IMR-90 (cell line): ENCODE measurements at regions not wholly inside any gene's neighbourhood (a gene's known extent, or its start where the extent isn't known, plus 50 kb on each side); places are given as distances from the start of the nearest gene placed in this dataset.

Source experiments
- ATAC-seq: fragments of 200-7000 bp; cut with Tn5 transposase; 2 replicates; pipeline ENCODE4 v1.9.1; 2020; ENCODE audit warnings: low read depth, mild to moderate bottlenecking, moderate library complexity
- BruUV-seq: library from RNA; stranded (reverse); fragments of 400-500 nt; replicated peaks from 2 replicates; lab custom pipeline; 2021; lab: Mats Ljungman, UMichigan
- CTCF ChIA-PET: fragments of 300-600 bp; formaldehyde crosslinking; extraction: SDS; loops from one replicate; lab custom pipeline; 2021; ENCODE audit warnings: antibody characterized with exemption; lab: Yijun Ruan, JAX
- POLR2A ChIA-PET: fragments of 300-600 bp; sonication (Branson Sonifier 250); formaldehyde crosslinking; loops from one replicate; lab custom pipeline; 2022; ENCODE audit warnings: antibody characterized with exemption; ENCODE audit not compliant: unreplicated experiment; lab: Charles Lee
- DNase-seq: peaks from one replicate; pipeline ENCODE4 v3.0.0; 2013
- H2AFZ ChIP-seq: replicated peaks from 2 replicates; pipeline ENCODE3; 2013; ENCODE audit warnings: low read length, mild to moderate bottlenecking; ENCODE audit not compliant: poor library complexity
- H2AK5ac ChIP-seq: 2 replicates; pipeline ENCODE4 v1.6.1; 2013; ENCODE audit warnings: low read depth, low read length, inconsistent platforms
- H2AK9ac ChIP-seq: replicated peaks from 2 replicates; pipeline ENCODE3; 2013; ENCODE audit warnings: mild to moderate bottlenecking, low read depth, low read length, moderate library complexity; ENCODE audit not compliant: poor library complexity
- H2BK120ac ChIP-seq: 2 replicates; pipeline ENCODE4 v1.6.1; 2013; ENCODE audit warnings: low read depth, low read length, inconsistent platforms
- H2BK15ac ChIP-seq: 3 replicates; pipeline ENCODE4 v1.6.1; 2013; ENCODE audit warnings: low read depth, low read length, inconsistent platforms
- H2BK20ac ChIP-seq: 2 replicates; pipeline ENCODE4 v1.6.1; 2013; ENCODE audit warnings: low read depth, mild to moderate bottlenecking, inconsistent platforms, low read length, moderate library complexity
- H2BK5ac ChIP-seq: 2 replicates; pipeline ENCODE4 v1.6.1; 2013; ENCODE audit warnings: mild to moderate bottlenecking, low read depth, low read length, inconsistent platforms; ENCODE audit not compliant: poor library complexity, severe bottlenecking
- H3K14ac ChIP-seq: replicated peaks from 2 replicates; pipeline ENCODE4 v1.6.1; 2013; ENCODE audit warnings: low read depth, low read length, inconsistent platforms
- H3K18ac ChIP-seq: 2 replicates; pipeline ENCODE4 v1.6.1; 2013; ENCODE audit warnings: low read depth, low read length, control low read depth
- H3K23ac ChIP-seq: 2 replicates; pipeline ENCODE4 v1.6.1; 2013; ENCODE audit warnings: low read depth, low read length, inconsistent platforms
- H3K27ac ChIP-seq: 2 replicates; pipeline ENCODE4 v1.5.1; 2013; ENCODE audit warnings: mild to moderate bottlenecking, control low read depth, low read length; ENCODE audit not compliant: insufficient read depth
- H3K27me3 ChIP-seq: 2 replicates; pipeline ENCODE4 v1.6.1; 2013; ENCODE audit warnings: low read length; ENCODE audit not compliant: control insufficient read depth, insufficient read depth
- H3K36me3 ChIP-seq: 2 replicates; pipeline ENCODE4 v1.6.1; 2013; ENCODE audit warnings: low read length, mixed read lengths; ENCODE audit not compliant: control insufficient read depth, insufficient read depth
- H3K4ac ChIP-seq: 2 replicates; pipeline ENCODE4 v1.6.1; 2013; ENCODE audit warnings: low read depth, low read length, inconsistent platforms
- H3K4me1 ChIP-seq: 2 replicates; pipeline ENCODE4 v1.6.1; 2013; ENCODE audit warnings: low read length, mixed read lengths; ENCODE audit not compliant: control insufficient read depth, insufficient read depth
- H3K4me2 ChIP-seq: 2 replicates; pipeline ENCODE4 v1.6.1; 2013; ENCODE audit warnings: low read depth, mild to moderate bottlenecking, control low read depth, low read length, moderate library complexity
- H3K4me3 ChIP-seq: 2 replicates; pipeline ENCODE4 v1.5.1; 2013; ENCODE audit warnings: low read depth, mild to moderate bottlenecking, control low read depth, low read length, moderate library complexity; ENCODE audit not compliant: insufficient read depth
- H3K56ac ChIP-seq: 2 replicates; pipeline ENCODE4 v1.6.1; 2013; ENCODE audit warnings: low read length, inconsistent platforms; ENCODE audit not compliant: insufficient read depth; ENCODE audit errors: extremely low read depth
- H3K79me1 ChIP-seq, 2 experiments: 2 replicates each; pipeline ENCODE4 v1.6.1; 2013; ENCODE audit warnings: low read length in 2 of 2, inconsistent platforms in 1 of 2, low read depth in 1 of 2
- H3K9ac ChIP-seq: 2 replicates; pipeline ENCODE4 v1.6.1; 2013; ENCODE audit warnings: low read depth, low read length, control low read depth
- H3K9me1 ChIP-seq: 2 replicates; pipeline ENCODE4 v1.6.1; 2013; ENCODE audit warnings: low read length, inconsistent platforms; ENCODE audit not compliant: insufficient read depth
- H3K9me3 ChIP-seq: 2 replicates; pipeline ENCODE4 v1.6.1; 2013; ENCODE audit warnings: low read length; ENCODE audit not compliant: control insufficient read depth, insufficient read depth
- H4K20me1 ChIP-seq: 2 replicates; pipeline ENCODE4 v1.6.1; 2013; ENCODE audit warnings: low read length, inconsistent platforms; ENCODE audit not compliant: insufficient read depth
- H4K5ac ChIP-seq: 2 replicates; pipeline ENCODE4 v1.6.1; 2013; ENCODE audit warnings: mild to moderate bottlenecking, low read depth, low read length, control low read depth
- H4K8ac ChIP-seq, 2 experiments: 2 replicates each; pipeline ENCODE4 v1.6.1; 2013; ENCODE audit warnings: low read depth in 2 of 2, low read length in 2 of 2, control low read depth in 1 of 2, inconsistent platforms in 1 of 2
- H4K91ac ChIP-seq: 2 replicates; pipeline ENCODE4 v1.6.1; 2013; ENCODE audit warnings: low read depth, low read length, inconsistent platforms; ENCODE audit not compliant: insufficient read depth
- BHLHE40 ChIP-seq: fragments of 150-350 bp; IDR thresholded peaks from 2 replicates; pipeline ENCODE4 v1.6.1; 2016; ENCODE audit warnings: mild to moderate bottlenecking, low read depth, low read length
- CEBPB ChIP-seq: IDR thresholded peaks from 2 replicates; pipeline ENCODE4 v1.6.1; 2012; ENCODE audit warnings: low read depth, low read length, improper control_type of control experiment
- CHD1 ChIP-seq: IDR thresholded peaks from 2 replicates; pipeline ENCODE4 v1.6.1; 2012; ENCODE audit warnings: low read depth, low read length, improper control_type of control experiment
- CTCF ChIP-seq: conservative IDR thresholded peaks from 2 replicates; pipeline ENCODE4 v1.5.1; 2012; ENCODE audit warnings: mild to moderate bottlenecking, low read depth, low read length, improper control_type of control experiment
- ELK1 ChIP-seq: fragments of 150-350 bp; IDR thresholded peaks from 2 replicates; pipeline ENCODE4 v1.6.1; 2016; ENCODE audit warnings: low read depth, mild to moderate bottlenecking, low read length, moderate library complexity, borderline replicate concordance
- FOS ChIP-seq: fragments of 150-350 bp; IDR thresholded peaks from 2 replicates; pipeline ENCODE4 v1.6.1; 2016; ENCODE audit warnings: low read depth, low read length
- MAFK ChIP-seq: IDR thresholded peaks from 2 replicates; pipeline ENCODE4 v1.6.1; 2012; ENCODE audit warnings: low read depth, low read length, improper control_type of control experiment
- MAZ ChIP-seq: IDR thresholded peaks from 2 replicates; pipeline ENCODE4 v1.6.1; 2012; ENCODE audit warnings: low read depth, mild to moderate bottlenecking, low read length, improper control_type of control experiment, moderate library complexity, borderline replicate concordance
- MXI1 ChIP-seq: IDR thresholded peaks from 2 replicates; pipeline ENCODE4 v1.6.1; 2012; ENCODE audit warnings: low read depth, mild to moderate bottlenecking, low read length, moderate library complexity, borderline replicate concordance
- NFE2L2 ChIP-seq: fragments of 150-350 bp; IDR thresholded peaks from 2 replicates; pipeline ENCODE4 v1.6.1; 2016; ENCODE audit warnings: low read depth, mild to moderate bottlenecking, low read length
- POLR2A ChIP-seq: IDR thresholded peaks from 2 replicates; pipeline ENCODE4 v1.6.1; 2012; ENCODE audit warnings: mild to moderate bottlenecking, low read depth, low read length
- RAD21 ChIP-seq: IDR thresholded peaks from 2 replicates; pipeline ENCODE4 v1.6.1; 2012; ENCODE audit warnings: low read length, improper control_type of control experiment
- RCOR1 ChIP-seq: IDR thresholded peaks from 2 replicates; pipeline ENCODE4 v1.6.1; 2012; ENCODE audit warnings: mild to moderate bottlenecking, low read length, improper control_type of control experiment; ENCODE audit not compliant: insufficient replicate concordance
- RFX5 ChIP-seq: IDR thresholded peaks from 2 replicates; pipeline ENCODE4 v1.8.0; 2012; ENCODE audit warnings: low read depth, mild to moderate bottlenecking, low read length, moderate library complexity
- SMC3 ChIP-seq: fragments of 150-350 bp; IDR thresholded peaks from 2 replicates; pipeline ENCODE4 v1.6.1; 2016; ENCODE audit warnings: low read depth, mild to moderate bottlenecking, antibody characterized with exemption, low read length, moderate library complexity
- USF2 ChIP-seq: fragments of 150-350 bp; IDR thresholded peaks from 2 replicates; pipeline ENCODE4 v1.6.1; 2017; ENCODE audit warnings: mild to moderate bottlenecking, antibody characterized with exemption, low read length, low read depth
- WGBS, 2 experiments: methylation state at CpG; one replicate each; pipeline versions ENCODE4 v1.1.5 to v1.1.7; 2013; ENCODE audit warnings: missing lambda C conversion rate in 2 of 2; ENCODE audit not compliant: insufficient read length in 1 of 2; ENCODE audit errors: extremely low coverage in 2 of 2; 5-methylcytosine and 5-hydroxymethylcytosine counted together
- dilution Hi-C: fragments of 300-500 bp; cut with HindIII; formaldehyde crosslinking; loops from one replicate; pipeline ENCODE4 v1.14.3; 2018; ENCODE audit warnings: low sequenced_read_pairs; ENCODE audit not compliant: unreplicated experiment
- in situ Hi-C: fragments of 300-500 bp; cut with MboI; formaldehyde crosslinking; loops from 3 replicates; pipeline ENCODE4 v1.14.3; 2019; ENCODE audit warnings: low sequenced_read_pairs, inconsistent platforms, mixed read lengths
- intact Hi-C: fragments of 100-400 bp; cut with micrococcal nuclease; formaldehyde crosslinking; loops from 2 replicates; pipeline ENCODE4 v1.10.0; 2022

GRCh38 chr2:234670806-234671205 is 173.9 kb upstream of the ARL4C start:
- in situ Hi-C loops (no loop called here), intact Hi-C loops (loop anchor here (10.0 kb wide), 1 partner anchor 314 kb away; no protein-coding TSS in a partner anchor), dilution Hi-C loops (no loop called here)
- TF ChIP-seq ELK1 (no peak), CHD1 (no peak), MXI1 (no peak), NFE2L2 (no peak), CEBPB (no peak), MAZ (no peak), USF2 (no peak), POLR2A (no peak), BHLHE40 (no peak), RAD21 (no peak), RFX5 (no peak), FOS (no peak), CTCF (no peak), RCOR1 (no peak), MAFK (no peak), SMC3 (no peak)
- Histone ChIP-seq H4K5ac (peak overlapping the region; percentile 54), H3K23ac (peak overlapping the region; percentile 90; the same call in 1 of the 2 replicates), H2AK5ac (peak overlapping the region; percentile 96), H3K14ac (peak overlapping the region; percentile 92), H3K9me1 (peaks cover 26% of the 10 kb centered on the region), H4K91ac (peak overlapping the region; percentile 96), H4K8ac (peak overlapping the region; percentile 24 to 88), H3K9me3 (no peaks in the 10 kb centered on the region), H3K56ac (peak overlapping the region; percentile 58; the same call in 1 of the 2 replicates), H2AFZ (peak overlapping the region; percentile 24), H3K4me3 (no peak overlapping the region), H2BK120ac (peak overlapping the region; percentile 98), H4K20me1 (no peaks in the 10 kb centered on the region), H3K18ac (peak overlapping the region; percentile 90), H3K9ac (no peak overlapping the region), H2BK5ac (peak overlapping the region; percentile 94), H3K4ac (peak overlapping the region; percentile 97), H2AK9ac (peak overlapping the region; percentile 31), H3K4me1 (peaks cover 41% of the 10 kb centered on the region), H2BK20ac (peak overlapping the region; percentile 100), H3K4me2 (no peak overlapping the region), H3K36me3 (no peaks in the 10 kb centered on the region), H2BK15ac (peak overlapping the region; percentile 67; the same call in 2 of the 3 replicates), H3K27ac (no peak overlapping the region), H3K79me1 (peaks cover 0 to 32% of the 10 kb centered on the region in 2 experiments; a peak in 2 of 4 replicates), H3K27me3 (no peaks in the 10 kb centered on the region)
- ATAC-seq (no peak), DNase-seq (no peak)
- ChIA-PET POLR2A (no interaction called here), CTCF (no interaction called here)
- no TSS peak for BruUV-seq
- WGBS, 2 experiments, result no CpG with 5 or more reads among the region's 7 CpGs
